HEK293T (cell line): ENCODE measurements at regions not wholly inside any gene's neighbourhood (a gene's known extent, or its start where the extent isn't known, plus 50 kb on each side); places are given as distances from the start of the nearest gene placed in this dataset.

Experiments
- CTCF ChIA-PET: fragments of 350-600 bp; formaldehyde crosslinking; extraction: SDS; loops from one replicate; lab custom pipeline; 2021; ENCODE audit warnings: antibody characterized with exemption, inconsistent platforms; lab: Yijun Ruan, JAX
- POLR2A ChIA-PET: fragments of 350-600 bp; formaldehyde crosslinking; extraction: SDS; loops from one replicate; lab custom pipeline; 2020; ENCODE audit warnings: antibody characterized with exemption, inconsistent platforms; lab: Yijun Ruan, JAX
- DNase-seq: peaks from one replicate; pipeline ENCODE4 v3.0.0; 2012; ENCODE audit warnings: mixed read lengths; ENCODE audit errors: extremely low spot score
- ARNT ChIP-seq: fragments of 450-650 bp; IDR thresholded peaks from 2 replicates; pipeline ENCODE4 v1.6.1; 2017; ENCODE audit warnings: mild to moderate bottlenecking
- BHLHE40 ChIP-seq: fragments of 450-650 bp; IDR thresholded peaks from 2 replicates; pipeline ENCODE4 v1.6.1; 2016; ENCODE audit warnings: mild to moderate bottlenecking, moderate library complexity, borderline replicate concordance
- CTBP1 ChIP-seq: fragments of 450-650 bp; IDR thresholded peaks from 2 replicates; pipeline ENCODE4 v1.6.1; 2016; ENCODE audit warnings: borderline replicate concordance
- ELF4 ChIP-seq: fragments of 450-650 bp; IDR thresholded peaks from 2 replicates; pipeline ENCODE4 v1.6.1; 2017; ENCODE audit warnings: antibody characterized with exemption
- FOXA1 ChIP-seq: fragments of 450-650 bp; IDR thresholded peaks from 2 replicates; pipeline ENCODE4 v1.6.1; 2016; ENCODE audit warnings: mild to moderate bottlenecking
- FOXK2 ChIP-seq: fragments of 450-650 bp; IDR thresholded peaks from 2 replicates; pipeline ENCODE4 v1.6.1; 2016; ENCODE audit warnings: mild to moderate bottlenecking
- FOXM1 ChIP-seq: fragments of 450-650 bp; IDR thresholded peaks from 2 replicates; pipeline ENCODE4 v1.6.1; 2017; ENCODE audit warnings: mild to moderate bottlenecking, borderline replicate concordance
- HDGF ChIP-seq: fragments of 450-650 bp; IDR thresholded peaks from 2 replicates; pipeline ENCODE4 v1.6.1; 2017; ENCODE audit warnings: antibody characterized with exemption, borderline replicate concordance
- L3MBTL2 ChIP-seq: fragments of 450-650 bp; conservative IDR thresholded peaks from 2 replicates; pipeline ENCODE4 v1.6.1; 2016; ENCODE audit warnings: mild to moderate bottlenecking
- LEF1 ChIP-seq: fragments of 450-650 bp; IDR thresholded peaks from 2 replicates; pipeline ENCODE4 v1.6.1; 2017; ENCODE audit warnings: mild to moderate bottlenecking, borderline replicate concordance
- NFRKB ChIP-seq: fragments of 450-650 bp; IDR thresholded peaks from 2 replicates; pipeline ENCODE4 v1.6.1; 2016; ENCODE audit warnings: mild to moderate bottlenecking, moderate library complexity
- SP1 ChIP-seq: fragments of 450-650 bp; IDR thresholded peaks from 2 replicates; pipeline ENCODE4 v1.6.1; 2017
- SUZ12 ChIP-seq: fragments of 450-650 bp; IDR thresholded peaks from 2 replicates; pipeline ENCODE4 v1.6.1; 2016; ENCODE audit warnings: mild to moderate bottlenecking
- TARDBP ChIP-seq: fragments of 450-650 bp; IDR thresholded peaks from 2 replicates; pipeline ENCODE4 v1.6.1; 2016
- ZNF384 ChIP-seq: fragments of 450-650 bp; IDR thresholded peaks from 2 replicates; pipeline ENCODE4 v1.6.1; 2016
- TF ChIP-seq, protein P1 (sequence below): fragments of 450-650 bp; IDR thresholded peaks from 2 replicates; pipeline ENCODE4 v1.6.1; 2016

DNA sequence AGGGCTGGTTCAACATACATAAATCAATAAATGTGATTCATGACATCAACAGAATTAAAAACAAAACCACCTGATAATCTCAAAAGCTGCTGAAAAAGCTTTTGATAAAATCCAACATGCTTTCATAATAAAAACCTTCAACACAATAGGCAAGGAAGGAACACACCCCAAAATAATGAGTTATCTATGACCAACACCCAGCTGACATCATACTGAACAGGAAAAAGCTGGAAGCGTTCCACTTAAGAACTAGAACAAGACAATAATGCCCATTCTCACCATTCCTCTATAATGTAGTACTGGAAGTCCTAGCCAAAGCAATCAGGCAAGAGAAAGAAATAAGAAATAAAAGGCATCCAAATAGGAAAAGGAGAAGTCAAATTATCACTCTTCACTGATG lies 116.2 kb upstream of the FREM2 start:
- POLR2A ChIA-PET, result no interaction called here
- DNase-seq, result no peak
- TF ChIP-seq FOXK2 (no peak), ARNT (no peak), NFRKB (no peak), BHLHE40 (no peak), HDGF (no peak), ZNF384 (no peak), FOXA1 (no peak), TARDBP (no peak)
- TF ChIP-seq, protein P1, sequence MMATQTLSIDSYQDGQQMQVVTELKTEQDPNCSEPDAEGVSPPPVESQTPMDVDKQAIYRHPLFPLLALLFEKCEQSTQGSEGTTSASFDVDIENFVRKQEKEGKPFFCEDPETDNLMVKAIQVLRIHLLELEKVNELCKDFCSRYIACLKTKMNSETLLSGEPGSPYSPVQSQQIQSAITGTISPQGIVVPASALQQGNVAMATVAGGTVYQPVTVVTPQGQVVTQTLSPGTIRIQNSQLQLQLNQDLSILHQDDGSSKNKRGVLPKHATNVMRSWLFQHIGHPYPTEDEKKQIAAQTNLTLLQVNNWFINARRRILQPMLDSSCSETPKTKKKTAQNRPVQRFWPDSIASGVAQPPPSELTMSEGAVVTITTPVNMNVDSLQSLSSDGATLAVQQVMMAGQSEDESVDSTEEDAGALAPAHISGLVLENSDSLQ, result no peak
- CTCF ChIA-PET, result no interaction called here

DNA sequence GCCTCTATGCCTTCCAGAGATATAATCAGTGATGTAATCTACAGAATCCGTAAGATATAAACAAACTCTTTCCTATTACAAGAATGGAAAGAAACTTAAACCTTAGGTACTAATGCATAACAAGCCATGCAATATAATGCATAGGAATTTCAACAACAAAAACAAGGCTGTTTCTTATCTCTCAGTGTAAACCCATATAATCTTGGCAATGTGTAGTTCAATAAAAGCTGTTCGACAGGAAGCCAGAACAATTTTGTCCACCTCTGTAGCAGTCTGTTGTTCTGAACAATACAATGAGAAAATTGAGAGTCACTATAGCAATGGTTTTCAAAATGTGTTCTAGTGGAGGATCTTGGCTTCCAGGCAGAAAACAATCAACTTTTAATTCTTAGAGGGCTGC lies 111.5 kb upstream of the FREM2 start:
- TF ChIP-seq HDGF (no peak), SP1 (no peak), ARNT (no peak), SUZ12 (no peak), NFRKB (no peak), ELF4 (no peak), L3MBTL2 (no peak), TARDBP (no peak), BHLHE40 (no peak), FOXA1 (no peak), ZNF384 (no peak), FOXK2 (no peak), FOXM1 (no peak), LEF1 (no peak), CTBP1 (no peak)
- TF ChIP-seq, protein P1, result no peak
- DNase-seq, result no peak
- ChIA-PET CTCF (interaction anchor here (0.6 kb wide), 2 partner anchors 712 to 729 kb away, joined by 3 to 5 read pairs; no protein-coding TSS in a partner anchor), POLR2A (no interaction called here)

DNA sequence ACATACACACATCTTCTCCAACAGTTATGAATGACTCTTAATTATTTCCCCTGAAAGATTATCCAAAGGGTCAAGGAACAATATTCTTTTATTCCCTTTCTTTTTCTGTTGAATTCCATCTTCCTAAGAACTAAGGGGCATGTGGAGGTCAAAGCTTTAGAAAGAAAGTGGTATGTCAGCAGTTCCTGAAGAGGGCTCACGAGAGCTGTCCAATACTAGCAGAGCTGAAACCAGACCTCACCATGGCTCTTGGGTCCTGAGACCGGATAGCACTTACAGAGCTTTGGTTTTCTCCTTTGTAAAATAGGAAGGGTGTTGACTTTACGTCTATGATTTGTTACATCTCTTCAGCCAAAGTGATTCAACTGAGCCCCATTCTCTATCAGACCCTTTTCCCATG lies 109.8 kb upstream of the FREM2 start:
- no peak for DNase-seq
- CTCF ChIA-PET, result interaction anchor here (0.6 kb wide), 1 partner anchor 443 kb away, joined by 4 read pairs; no protein-coding TSS in a partner anchor
- POLR2A ChIA-PET, result no interaction called here
- TF ChIP-seq L3MBTL2 (no peak), FOXM1 (no peak), HDGF (no peak), TARDBP (no peak), FOXK2 (no peak), ELF4 (no peak), LEF1 (no peak), ZNF384 (no peak), ARNT (no peak)

DNA sequence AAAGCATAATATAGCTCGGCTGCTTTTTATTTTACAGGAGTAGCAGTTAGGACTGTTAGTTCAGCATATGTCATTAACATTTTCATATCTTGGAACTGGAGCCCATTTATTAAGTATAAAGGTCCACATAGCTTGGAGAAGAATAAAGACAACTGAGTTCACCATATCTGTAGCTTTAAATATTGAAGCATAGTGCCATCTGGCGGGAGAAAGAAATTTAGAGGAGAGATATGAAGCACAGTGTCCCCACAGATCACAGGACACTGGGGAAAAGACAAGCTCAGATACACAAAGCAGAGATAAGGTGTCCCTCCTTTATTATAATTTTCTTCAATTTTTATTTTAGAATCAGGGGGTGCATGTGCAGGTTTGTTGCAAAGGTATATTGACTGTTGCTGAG lies 104.7 kb upstream of the FREM2 start:
- ChIA-PET POLR2A (no interaction called here), CTCF (interaction anchor here (0.5 to 1.3 kb wide), 7 partner anchors 23 to 712 kb away, joined by 3 to 7 read pairs (median 3); partner anchors contain the start of gene TRPC4)
- DNase-seq, result peak; percentile 27
- TF ChIP-seq FOXM1 (no peak), SP1 (no peak), CTBP1 (no peak), FOXA1 (no peak), TARDBP (no peak), L3MBTL2 (no peak), LEF1 (no peak), BHLHE40 (no peak)

DNA sequence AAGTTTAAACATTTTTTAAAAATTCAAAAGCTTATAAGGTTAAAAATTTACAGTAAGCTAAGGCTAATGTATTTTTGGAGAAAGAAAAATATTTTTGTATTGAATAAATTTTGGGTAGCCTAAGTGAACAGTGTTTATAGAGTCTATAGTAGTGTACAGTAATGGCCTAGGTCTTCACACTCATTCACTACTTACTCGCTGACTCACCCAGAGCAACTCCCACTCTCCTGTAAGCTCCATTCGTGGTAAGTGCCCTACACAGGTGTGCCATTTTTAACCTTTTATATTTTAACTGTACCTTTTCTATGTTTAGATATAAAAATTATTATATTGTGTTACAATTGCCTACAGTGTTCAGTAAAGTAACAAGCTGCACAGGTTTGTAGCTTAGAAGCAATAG lies 96.6 kb upstream of the FREM2 start:
- CTCF ChIA-PET, result interaction anchor here (0.6 kb wide), 1 partner anchor 96 kb away, joined by 3 read pairs; no protein-coding TSS in a partner anchor
- POLR2A ChIA-PET, result no interaction called here
- TF ChIP-seq SUZ12 (no peak), SP1 (no peak), CTBP1 (no peak)
- no peak for DNase-seq

DNA sequence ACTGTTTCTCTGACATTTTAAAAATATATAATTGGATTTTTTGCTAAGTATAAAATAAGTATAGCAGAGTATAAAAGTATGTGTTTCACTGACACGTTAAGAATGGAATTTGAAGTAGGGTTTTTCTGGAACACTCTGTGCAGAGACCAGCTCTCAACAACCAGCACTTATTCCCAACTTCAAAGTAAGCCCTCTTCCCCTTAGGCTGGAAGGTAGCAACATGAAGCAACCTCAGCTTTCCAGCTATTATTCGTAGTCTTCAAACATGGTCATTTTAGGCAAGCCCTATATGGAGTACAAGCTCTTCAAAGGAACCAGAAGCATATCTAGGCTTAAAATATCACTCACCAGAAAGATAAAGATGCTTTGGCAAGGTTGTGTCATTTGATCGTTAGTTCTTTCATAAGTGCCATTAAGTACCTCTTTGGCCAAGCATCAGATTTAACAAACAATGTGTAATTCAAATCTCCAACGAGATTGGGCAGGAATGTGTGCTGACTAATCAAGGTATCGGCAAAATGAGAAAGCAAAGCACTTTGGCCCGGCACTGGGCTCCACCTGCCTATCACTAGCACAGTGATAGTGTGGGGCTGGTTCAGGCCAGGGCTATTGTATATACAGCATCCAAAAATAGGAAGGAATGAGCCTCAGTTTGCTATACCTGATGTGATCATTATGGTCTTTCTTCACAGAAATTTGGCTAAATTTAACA lies 95.9 kb upstream of the FREM2 start:
- no peak for DNase-seq
- CTCF ChIA-PET, result no interaction called here
- POLR2A ChIA-PET, result no interaction called here
- TF ChIP-seq TARDBP, result no peak
- TF ChIP-seq BHLHE40, result no peak
- no peak for TF ChIP-seq ZNF384

DNA sequence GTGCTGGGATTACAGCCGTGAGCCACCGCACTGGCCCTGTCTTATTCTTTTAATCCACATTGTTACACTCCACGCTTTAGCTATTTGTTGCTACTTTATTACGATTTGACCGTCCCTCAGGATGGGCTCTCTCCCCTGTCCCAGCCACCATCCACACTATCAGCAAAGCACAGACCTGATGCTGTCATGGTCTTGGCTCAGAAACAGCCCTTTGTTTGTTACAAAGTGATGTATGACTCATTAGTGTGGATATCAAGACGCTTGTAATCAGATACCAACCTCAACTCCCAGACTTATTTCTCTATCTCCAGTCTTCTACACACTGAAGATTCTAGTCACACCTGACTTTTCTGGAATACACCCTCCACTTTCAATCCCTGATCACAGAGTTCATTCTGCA lies 84.6 kb upstream of the FREM2 start:
- POLR2A ChIA-PET, result no interaction called here
- CTCF ChIA-PET, result interaction anchor here (0.6 kb wide), 1 partner anchor 500 kb away, joined by 3 read pairs; no protein-coding TSS in a partner anchor

More for the DNA sequence above, 84.6 kb upstream of the FREM2 start:
- DNase-seq, result no peak
- TF ChIP-seq ARNT (no peak), ZNF384 (no peak), TARDBP (no peak), ELF4 (no peak), FOXK2 (no peak), LEF1 (no peak), NFRKB (no peak)
